GM12878 (cell line): ENCODE measurements at regions not wholly inside any gene's neighbourhood (a gene's known extent, or its start where the extent isn't known, plus 50 kb on each side); places are given as distances from the start of the nearest gene placed in this dataset.

Experiments used
- ATAC-seq: fragments of 200-7000 bp; cut with Tn5 transposase; 3 replicates; pipeline ENCODE4 v1.9.1; 2020; ENCODE audit warnings: mild to moderate bottlenecking, moderate library complexity
- BruUV-seq: library from RNA; stranded (reverse); fragments of 400-500 nt; replicated peaks from 2 replicates; lab custom pipeline; 2021; lab: Mats Ljungman, UMichigan
- CTCF ChIA-PET: fragments of 300-600 bp; sonication (Branson Sonifier 250); formaldehyde crosslinking; extraction: SDS; loops from one replicate; lab custom pipeline; 2021; ENCODE audit warnings: inconsistent platforms; lab: Yijun Ruan, JAX
- POLR2A ChIA-PET: fragments of 350-600 bp; formaldehyde crosslinking; extraction: SDS; loops from one replicate; lab custom pipeline; 2021; ENCODE audit warnings: inconsistent platforms; lab: Charles Lee
- RAD21 ChIA-PET: fragments of 300-600 bp; sonication (Branson Sonifier 250); formaldehyde crosslinking; loops from one replicate; lab custom pipeline; 2023; ENCODE audit warnings: antibody characterized with exemption; ENCODE audit not compliant: unreplicated experiment; lab: Charles Lee
- SMC1A ChIA-PET: fragments of 300-600 bp; sonication (Branson Sonifier 250); formaldehyde crosslinking; loops from one replicate; lab custom pipeline; 2023; ENCODE audit not compliant: unreplicated experiment, uncharacterized antibody; lab: Charles Lee
- DNase-seq: peaks from one replicate; pipeline ENCODE4 v3.0.0-alpha.2; 2011; ENCODE audit warnings: low read depth, low spot score
- FAIRE-seq: peaks from 3 replicates; lab custom pipeline; 2011; peaks lifted over from hg19 to GRCh38; lab: Jason Lieb, UNC
- H2AFZ ChIP-seq: 2 replicates; pipeline ENCODE4 v1.6.0; 2011; ENCODE audit warnings: low read depth, low read length, control low read depth; ENCODE audit not compliant: control insufficient read depth
- H3K27ac ChIP-seq: 2 replicates; pipeline ENCODE4 v1.5.1; 2011; ENCODE audit warnings: control low read depth; ENCODE audit not compliant: control insufficient read depth, insufficient read depth
- H3K27me3 ChIP-seq, 2 experiments: replicated peaks in 1 of 2; 2 replicates each; pipeline versions ENCODE4 v1.6.0 to v1.6.1; 2011; ENCODE audit warnings: low read length in 1 of 2; ENCODE audit not compliant: control insufficient read depth in 2 of 2, insufficient read depth in 2 of 2
- H3K36me3 ChIP-seq, 2 experiments: 2 replicates each; pipeline ENCODE4 v1.5.1; 2011; ENCODE audit warnings: low read length in 1 of 2; ENCODE audit not compliant: control insufficient read depth in 2 of 2, insufficient read depth in 2 of 2
- H3K4me1 ChIP-seq: 2 replicates; pipeline ENCODE4 v1.6.1; 2011; ENCODE audit warnings: mild to moderate bottlenecking, low read length, moderate library complexity, mixed read lengths; ENCODE audit not compliant: control insufficient read depth, insufficient read depth
- H3K4me2 ChIP-seq: 2 replicates; pipeline ENCODE4 v1.6.0; 2011; ENCODE audit warnings: control low read depth; ENCODE audit not compliant: control insufficient read depth, insufficient read depth
- H3K4me3 ChIP-seq: fragments of 200-600 bp; sonication (generic); 2 replicates; pipeline ENCODE4 v1.5.1; 2016
- H3K79me2 ChIP-seq: 2 replicates; pipeline ENCODE4 v1.6.0; 2011; ENCODE audit warnings: low read length; ENCODE audit not compliant: control insufficient read depth, insufficient read depth
- H3K9ac ChIP-seq: 2 replicates; pipeline ENCODE4 v1.8.0; 2011; ENCODE audit warnings: low read length, control low read depth, mixed read lengths; ENCODE audit not compliant: control insufficient read depth, insufficient read depth
- H3K9me3 ChIP-seq: replicated peaks from 3 replicates; pipeline ENCODE4 v1.5.1; 2011; ENCODE audit warnings: mild to moderate bottlenecking, low read length; ENCODE audit not compliant: control insufficient read depth, insufficient read depth
- H4K20me1 ChIP-seq: 2 replicates; pipeline ENCODE4 v1.6.0; 2011; ENCODE audit not compliant: control insufficient read depth, insufficient read depth
- ATF2 ChIP-seq: IDR thresholded peaks from 2 replicates; pipeline ENCODE4 v1.6.1; 2012; ENCODE audit warnings: low read length, inconsistent platforms
- BMI1 ChIP-seq: fragments of 450-650 bp; IDR thresholded peaks from 2 replicates; pipeline ENCODE4 v1.6.1; 2016; ENCODE audit warnings: mild to moderate bottlenecking, moderate library complexity, borderline replicate concordance
- CREB1 ChIP-seq: IDR thresholded peaks from 2 replicates; pipeline ENCODE4 v1.6.1; 2012; ENCODE audit warnings: low read depth, mild to moderate bottlenecking, inconsistent platforms
- E2F4 ChIP-seq: IDR thresholded peaks from 2 replicates; pipeline ENCODE4 v1.6.1; 2012; ENCODE audit warnings: low read depth, low read length, improper control_type of control experiment
- E2F8 ChIP-seq: fragments of 450-650 bp; IDR thresholded peaks from 2 replicates; pipeline ENCODE4 v1.6.1; 2018; ENCODE audit warnings: mild to moderate bottlenecking, low read depth, moderate library complexity; ENCODE audit not compliant: partially characterized antibody
- JUND ChIP-seq: IDR thresholded peaks from 2 replicates; pipeline ENCODE4 v1.6.1; 2012; ENCODE audit warnings: low read depth, mild to moderate bottlenecking, low read length, improper control_type of control experiment, moderate library complexity
- MEF2A ChIP-seq: IDR thresholded peaks from 2 replicates; pipeline ENCODE4 v1.6.1; 2011; ENCODE audit warnings: low read depth, mild to moderate bottlenecking, low read length, moderate library complexity; ENCODE audit not compliant: insufficient read depth
- NFYA ChIP-seq: IDR thresholded peaks from 2 replicates; pipeline ENCODE4 v1.6.1; 2011; ENCODE audit warnings: low read depth, mild to moderate bottlenecking, low read length, improper control_type of control experiment, borderline replicate concordance
- SMAD5 ChIP-seq: IDR thresholded peaks from 2 replicates; pipeline ENCODE4 v1.6.1; 2016; ENCODE audit warnings: antibody characterized with exemption, low read depth
- WGBS: methylation state at CpG from one replicate; pipeline ENCODE4 v1.1.6; 2016; ENCODE audit warnings: low lambda C conversion rate; ENCODE audit not compliant: insufficient replicate concordance, insufficient coverage; ENCODE audit errors: missing lambda C conversion rate; 5-methylcytosine and 5-hydroxymethylcytosine counted together
- in situ Hi-C: fragments of 300-500 bp; cut with MboI; formaldehyde crosslinking; loops from 9 replicates; pipeline ENCODE4 v1.14.3; 2018; ENCODE audit warnings: mixed read lengths
- intact Hi-C: fragments of 100-400 bp; cut with micrococcal nuclease; formaldehyde crosslinking; loops from one replicate; pipeline ENCODE4 v1.14.2; 2022; ENCODE audit not compliant: unreplicated experiment

- 41% methylated on average over 7 of the region's 7 CpGs for WGBS
- intact Hi-C loops = no loop called here
- no peak overlapping the region for H3K27ac ChIP-seq
- H2AFZ ChIP-seq = no peak overlapping the region
- H4K20me1 ChIP-seq = no peaks in the 10 kb centered on the region
- H3K9me3 ChIP-seq = no peaks in the 10 kb centered on the region
- DNase-seq = no peak
- BruUV-seq = no TSS peak
- CTCF ChIA-PET = no interaction called here
- FAIRE-seq = no peak
- H3K36me3 ChIP-seq = no peaks in the 10 kb centered on the region
- POLR2A ChIA-PET = no interaction called here
- SMC1A ChIA-PET = no interaction called here
- TF ChIP-seq BMI1 = no peak
- TF ChIP-seq SMAD5 = no peak
- no peak for TF ChIP-seq E2F8
- H3K4me1 ChIP-seq = no peaks in the 10 kb centered on the region
- RAD21 ChIA-PET = no interaction called here
- in situ Hi-C loops = no loop called here
- no peak overlapping the region for H3K9ac ChIP-seq
- no peaks in the 10 kb centered on the region for H3K79me2 ChIP-seq
- no peak overlapping the region for H3K4me2 ChIP-seq
- ATAC-seq = no peak
- no peaks in the 10 kb centered on the region; a peak in 1 of 4 replicates for H3K27me3 ChIP-seq
- no peak overlapping the region for H3K4me3 ChIP-seq
Observed at GRCh38 chr1:17927952-17928351, 172.8 kb downstream of the ACTL8 start.

DNA sequence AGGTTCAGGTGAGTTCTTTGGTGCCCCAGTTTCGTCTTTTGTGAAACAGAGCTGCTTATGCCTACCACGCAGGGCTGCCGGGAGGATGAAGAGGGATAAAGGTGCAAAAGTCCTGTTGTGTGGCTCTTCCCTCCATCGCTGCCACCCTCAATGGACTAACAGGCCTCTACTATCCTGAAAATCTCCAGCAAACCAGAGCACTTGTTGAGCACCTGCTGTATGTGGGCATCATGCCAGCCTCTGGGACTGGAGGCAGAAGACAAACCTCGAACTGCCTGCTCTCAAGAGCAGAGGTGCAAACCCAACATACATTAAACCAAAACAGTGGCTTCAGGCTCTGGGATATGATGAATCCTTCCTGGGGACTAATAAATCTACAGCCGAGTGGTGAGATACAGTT, 174.1 kb downstream of the ACTL8 start:
- no peak overlapping the region for H3K9ac ChIP-seq
- no peak overlapping the region for H3K4me2 ChIP-seq
- POLR2A ChIA-PET = no interaction called here
- no peak overlapping the region for H2AFZ ChIP-seq
- WGBS = 9% methylated on average over 6 of the region's 6 CpGs
- RAD21 ChIA-PET = no interaction called here
- intact Hi-C loops = no loop called here
- in situ Hi-C loops = no loop called here
- no peaks in the 10 kb centered on the region for H4K20me1 ChIP-seq
- H3K27ac ChIP-seq = no peak overlapping the region
- no peaks in the 10 kb centered on the region for H3K4me1 ChIP-seq
- H3K27me3 ChIP-seq = no peaks in the 10 kb centered on the region; a peak in 1 of 4 replicates
- SMC1A ChIA-PET = no interaction called here
- no peak overlapping the region for H3K4me3 ChIP-seq
- H3K9me3 ChIP-seq = no peaks in the 10 kb centered on the region
- no peak for FAIRE-seq
- H3K79me2 ChIP-seq = no peaks in the 10 kb centered on the region
- no peak for ATAC-seq
- DNase-seq = no peak
- no peaks in the 10 kb centered on the region for H3K36me3 ChIP-seq
- no TSS peak for BruUV-seq
- CTCF ChIA-PET = no interaction called here
- TF ChIP-seq JUND (no peak), MEF2A (no peak), CREB1 (no peak), E2F4 (no peak), NFYA (no peak), ATF2 (no peak)
